Endothelial cell of umbilical vein (primary cell): ENCODE measurements at regions not wholly inside any gene's neighbourhood (a gene's known extent, or its start where the extent isn't known, plus 50 kb on each side); places are given as distances from the start of the nearest gene placed in this dataset.

ENCODE experiments used
- EZH2 ChIP-seq: IDR thresholded peaks from 2 replicates; pipeline ENCODE4 v1.6.1; 2012; ENCODE audit warnings: borderline replicate concordance, low read depth, mild to moderate bottlenecking, moderate library complexity, low read length, inconsistent platforms; ENCODE audit not compliant: severe bottlenecking
- TF ChIP-seq, protein P1 (sequence below), 2 donors: IDR thresholded peaks; 1 replicate in 1 of 2; 2 replicates in 1 of 2; pipeline ENCODE4 v1.5.1; 2011; ENCODE audit warnings: low read length in 2 of 2, mild to moderate bottlenecking in 2 of 2, moderate library complexity in 2 of 2, control low read depth in 1 of 2, inconsistent platforms in 1 of 2, low read depth in 1 of 2; ENCODE audit not compliant: insufficient read depth in 1 of 2; ENCODE audit errors: extremely low read depth in 1 of 2

DNA sequence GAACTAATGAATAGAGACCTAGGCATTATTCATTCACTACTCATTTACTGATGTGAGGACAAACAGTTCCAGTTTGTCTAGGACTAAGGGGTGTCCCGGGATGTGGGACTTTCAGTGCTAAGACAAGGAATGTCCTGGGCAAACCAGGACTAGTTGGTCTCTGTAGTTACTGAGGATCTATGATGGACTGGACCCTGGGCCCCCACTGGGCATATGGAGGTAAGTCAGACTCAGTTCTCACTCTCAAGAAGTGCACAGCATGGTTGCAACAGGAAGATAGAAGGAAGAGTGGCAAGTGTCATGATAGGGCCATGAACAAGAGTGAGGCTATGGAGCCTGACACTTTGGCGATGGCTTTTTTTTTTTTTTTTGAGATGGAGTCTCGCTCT lies 128.2 kb downstream of the MYCN start:
- no peak for TF ChIP-seq EZH2
- TF ChIP-seq, protein P1, sequence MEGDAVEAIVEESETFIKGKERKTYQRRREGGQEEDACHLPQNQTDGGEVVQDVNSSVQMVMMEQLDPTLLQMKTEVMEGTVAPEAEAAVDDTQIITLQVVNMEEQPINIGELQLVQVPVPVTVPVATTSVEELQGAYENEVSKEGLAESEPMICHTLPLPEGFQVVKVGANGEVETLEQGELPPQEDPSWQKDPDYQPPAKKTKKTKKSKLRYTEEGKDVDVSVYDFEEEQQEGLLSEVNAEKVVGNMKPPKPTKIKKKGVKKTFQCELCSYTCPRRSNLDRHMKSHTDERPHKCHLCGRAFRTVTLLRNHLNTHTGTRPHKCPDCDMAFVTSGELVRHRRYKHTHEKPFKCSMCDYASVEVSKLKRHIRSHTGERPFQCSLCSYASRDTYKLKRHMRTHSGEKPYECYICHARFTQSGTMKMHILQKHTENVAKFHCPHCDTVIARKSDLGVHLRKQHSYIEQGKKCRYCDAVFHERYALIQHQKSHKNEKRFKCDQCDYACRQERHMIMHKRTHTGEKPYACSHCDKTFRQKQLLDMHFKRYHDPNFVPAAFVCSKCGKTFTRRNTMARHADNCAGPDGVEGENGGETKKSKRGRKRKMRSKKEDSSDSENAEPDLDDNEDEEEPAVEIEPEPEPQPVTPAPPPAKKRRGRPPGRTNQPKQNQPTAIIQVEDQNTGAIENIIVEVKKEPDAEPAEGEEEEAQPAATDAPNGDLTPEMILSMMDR (IDR thresholded peaks at IDR 0.05; ENCODE audit: extremely low read depth in 1 of 2, insufficient read depth in 1 of 2, low read depth in 1 of 2, low read length in 2 of 2): no peak
